ENCODE measurements at regions not wholly inside any gene's neighbourhood (a gene's known extent, or its start where the extent isn't known, plus 50 kb on each side); places are given as distances from the start of the nearest gene placed in this dataset.
"Not testable (repeated sequence)": the region's sequence is repeated elsewhere in the genome, so short reads cannot be mapped to it uniquely, and the experiment has no call there.

GRCh38 chr7:142516038-142516501 lies 233.2 kb upstream of the PRSS1 start:
- no peaks in the 10 kb centered on the region for H3K27me3 ChIP-seq (ENCODE audit: control insufficient read depth, insufficient read depth, low read length)
- no peak overlapping the region for H3K4me3 ChIP-seq (replicated peaks in 1 of 4; ENCODE audit: control extremely low read depth in 1 of 4, insufficient read depth in 1 of 4, low read depth in 3 of 4, low read length in 4 of 4)
- no peak overlapping the region for H2AFZ ChIP-seq (ENCODE audit: low read length)
- H3K36me3 ChIP-seq (ENCODE audit: control insufficient read depth, insufficient read depth, low read length): no peaks in the 10 kb centered on the region
- no peaks in the 10 kb centered on the region for H3K79me2 ChIP-seq (ENCODE audit: control insufficient read depth, insufficient read depth, low read length)
- TF ChIP-seq CTCF (conservative IDR thresholded peaks at IDR 0.05 in 1 of 2, IDR thresholded peaks at IDR 0.05 in 1 of 2; ENCODE audit: low read depth in 1 of 2, low read length in 2 of 2) (peak; percentile 84 to 89), EZH2 (IDR thresholded peaks at IDR 0.05; ENCODE audit: low read length, missing control alignments) (no peak)
- no peak overlapping the region for H3K27ac ChIP-seq (ENCODE audit: insufficient read depth, low read length)
- H3K4me1 ChIP-seq (ENCODE audit: control insufficient read depth, extremely low read depth, insufficient read depth, low read length): no peaks in the 10 kb centered on the region
- no peaks in the 10 kb centered on the region for H3K9me3 ChIP-seq (ENCODE audit: control insufficient read depth, insufficient read depth, low read depth, low read length)
- H4K20me1 ChIP-seq (ENCODE audit: control insufficient read depth, extremely low read depth, insufficient read depth, low read length): no peaks in the 10 kb centered on the region
- no peak overlapping the region for H3K9ac ChIP-seq (ENCODE audit: insufficient read depth, low read length)
- H3K4me2 ChIP-seq (ENCODE audit: extremely low read depth, insufficient read depth, low read length): no peak overlapping the region
- peak; percentile 57 to 79 for DNase-seq (ENCODE audit: low read depth in 2 of 2)

- not testable (repeated sequence) for H3K4me2 ChIP-seq (ENCODE audit: extremely low read depth, insufficient read depth, low read length); DNase-seq (ENCODE audit: low read depth in 2 of 2)
Measured at GRCh38 chr7:142514716-142515115, 234.6 kb upstream of the PRSS1 start.

GRCh38 chr7:142513178-142513955 lies 235.9 kb upstream of the PRSS1 start:
- Histone ChIP-seq H2AFZ (ENCODE audit: low read length) (no peak overlapping the region), H3K27ac (ENCODE audit: insufficient read depth, low read length) (no peak overlapping the region), H3K9ac (ENCODE audit: insufficient read depth, low read length) (no peak overlapping the region), H3K4me1 (ENCODE audit: control insufficient read depth, extremely low read depth, insufficient read depth, low read length) (no peaks in the 10 kb centered on the region), H3K79me2 (ENCODE audit: control insufficient read depth, insufficient read depth, low read length) (no peaks in the 10 kb centered on the region), H3K27me3 (ENCODE audit: control insufficient read depth, insufficient read depth, low read length) (peaks cover 4% of the 10 kb centered on the region), H3K36me3 (ENCODE audit: control insufficient read depth, insufficient read depth, low read length) (no peaks in the 10 kb centered on the region), H3K4me3 (replicated peaks in 1 of 4; ENCODE audit: control extremely low read depth in 1 of 4, insufficient read depth in 1 of 4, low read depth in 3 of 4, low read length in 4 of 4) (no peak overlapping the region), H3K4me2 (ENCODE audit: extremely low read depth, insufficient read depth, low read length) (no peak overlapping the region), H3K9me3 (ENCODE audit: control insufficient read depth, insufficient read depth, low read depth, low read length) (no peaks in the 10 kb centered on the region), H4K20me1 (ENCODE audit: control insufficient read depth, extremely low read depth, insufficient read depth, low read length) (no peaks in the 10 kb centered on the region)
- DNase-seq (ENCODE audit: low read depth in 2 of 2): no peak
- no peak for TF ChIP-seq EZH2 (IDR thresholded peaks at IDR 0.05; ENCODE audit: low read length, missing control alignments)
- no peak for TF ChIP-seq CTCF (conservative IDR thresholded peaks at IDR 0.05 in 1 of 2, IDR thresholded peaks at IDR 0.05 in 1 of 2; ENCODE audit: low read depth in 1 of 2, low read length in 2 of 2)

More at GRCh38 chr7:142514716-142515115, 234.6 kb upstream of the PRSS1 start:
- not testable (repeated sequence) for H3K36me3 ChIP-seq (ENCODE audit: control insufficient read depth, insufficient read depth, low read length); H4K20me1 ChIP-seq (ENCODE audit: control insufficient read depth, extremely low read depth, insufficient read depth, low read length); H3K27me3 ChIP-seq (ENCODE audit: control insufficient read depth, insufficient read depth, low read length); H3K9me3 ChIP-seq (ENCODE audit: control insufficient read depth, insufficient read depth, low read depth, low read length); H3K4me3 ChIP-seq (replicated peaks in 1 of 4; ENCODE audit: control extremely low read depth in 1 of 4, insufficient read depth in 1 of 4, low read depth in 3 of 4, low read length in 4 of 4); H3K79me2 ChIP-seq (ENCODE audit: control insufficient read depth, insufficient read depth, low read length); H2AFZ ChIP-seq (ENCODE audit: low read length); H3K27ac ChIP-seq (ENCODE audit: insufficient read depth, low read length); H3K9ac ChIP-seq (ENCODE audit: insufficient read depth, low read length); H3K4me1 ChIP-seq (ENCODE audit: control insufficient read depth, extremely low read depth, insufficient read depth, low read length)
